Lung (tissue), 11 donors: ENCODE measurements at regions not wholly inside any gene's neighbourhood (a gene's known extent, or its start where the extent isn't known, plus 50 kb on each side); places are given as distances from the start of the nearest gene placed in this dataset.

Experiments
- ATAC-seq: fragments of 200-7000 bp; cut with Tn5 transposase; one replicate; pipeline ENCODE4 v1.9.1; 2020; ENCODE audit warnings: moderate number of reproducible peaks; ENCODE audit not compliant: insufficient read depth, low FRiP score
- DNase-seq, 3 donors: peaks; one replicate each; pipeline ENCODE4 v3.0.0-alpha.2; 2013 to 2017
- H3K27ac ChIP-seq, 2 donors: one replicate each; pipeline ENCODE4 v1.5.1; 2013; ENCODE audit warnings: mild to moderate bottlenecking in 2 of 2, moderate library complexity in 2 of 2, control low read depth in 1 of 2, inconsistent platforms in 1 of 2, low read depth in 1 of 2, low read length in 1 of 2
- H3K27me3 ChIP-seq, 3 donors: one replicate each; pipeline ENCODE4 v1.5.1; 2013; ENCODE audit warnings: low read length in 2 of 3; ENCODE audit not compliant: control insufficient read depth in 3 of 3, insufficient read depth in 3 of 3
- H3K36me3 ChIP-seq, 4 donors: one replicate each; pipeline ENCODE4 v1.5.1; 2013; ENCODE audit warnings: low read length in 4 of 4, mild to moderate bottlenecking in 1 of 4, moderate library complexity in 1 of 4; ENCODE audit not compliant: control insufficient read depth in 4 of 4, insufficient read depth in 4 of 4
- H3K4me1 ChIP-seq, 5 donors: one replicate each; pipeline ENCODE4 v1.5.1; 2013; ENCODE audit warnings: low read length in 5 of 5, mild to moderate bottlenecking in 2 of 5, moderate library complexity in 1 of 5; ENCODE audit not compliant: control insufficient read depth in 5 of 5, insufficient read depth in 5 of 5
- H3K4me3 ChIP-seq: one replicate; pipeline ENCODE4 v1.5.1; 2013; ENCODE audit warnings: mild to moderate bottlenecking, control low read depth, moderate library complexity
- H3K9ac ChIP-seq, 2 donors: one replicate each; pipeline ENCODE4 v1.5.1; 2013; ENCODE audit warnings: low read length in 2 of 2, control low read depth in 1 of 2; ENCODE audit not compliant: insufficient read depth in 1 of 2
- H3K9me3 ChIP-seq, 4 donors: one replicate each; pipeline ENCODE4 v1.5.1; 2013; ENCODE audit warnings: low read length in 3 of 4, mild to moderate bottlenecking in 1 of 4, moderate library complexity in 1 of 4; ENCODE audit not compliant: control insufficient read depth in 4 of 4, insufficient read depth in 3 of 4
- WGBS, 2 donors: extraction: QIAGEN DNeasy Blood & Tissue Kit; methylation state at CpG; one replicate each; pipeline ENCODE4 v1.1.7; 2013; 5-methylcytosine and 5-hydroxymethylcytosine counted together
- TF ChIP-seq, protein P1 (sequence below): IDR thresholded peaks from 2 replicates; pipeline ENCODE4 v1.5.1; 2012; ENCODE audit warnings: mild to moderate bottlenecking; ENCODE audit errors: control extremely low read depth, extremely low read depth
- donor health status: control.
- donor health status: control.
- donor health status: Bipolar disorder and iron deficiency.
- donor health status: healthy.
- donor health status: DM: yes; HTN: yes; CAD: no.

DNA sequence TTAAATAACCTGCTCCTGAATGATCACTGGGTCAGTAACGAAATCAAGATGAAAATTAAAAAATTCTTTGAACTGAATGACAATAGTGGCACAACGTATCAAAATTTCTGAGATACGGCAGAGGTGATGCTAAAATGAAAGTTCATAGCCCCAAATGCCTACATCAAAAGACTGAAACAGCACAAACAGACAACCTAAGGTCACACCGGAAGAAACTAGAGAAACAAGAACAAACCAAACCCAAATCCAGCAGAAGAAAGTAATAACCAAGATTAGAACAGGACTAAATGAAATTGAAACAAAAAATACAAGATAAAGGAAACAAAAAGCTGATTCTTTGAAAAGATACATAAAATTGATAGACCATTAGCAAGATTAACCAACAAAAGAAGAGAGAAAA lies 324.1 kb downstream of the RBM26 start:
- WGBS, 2 donors: 92 to 93% methylated on average over 4 of the region's 4 CpGs

DNA sequence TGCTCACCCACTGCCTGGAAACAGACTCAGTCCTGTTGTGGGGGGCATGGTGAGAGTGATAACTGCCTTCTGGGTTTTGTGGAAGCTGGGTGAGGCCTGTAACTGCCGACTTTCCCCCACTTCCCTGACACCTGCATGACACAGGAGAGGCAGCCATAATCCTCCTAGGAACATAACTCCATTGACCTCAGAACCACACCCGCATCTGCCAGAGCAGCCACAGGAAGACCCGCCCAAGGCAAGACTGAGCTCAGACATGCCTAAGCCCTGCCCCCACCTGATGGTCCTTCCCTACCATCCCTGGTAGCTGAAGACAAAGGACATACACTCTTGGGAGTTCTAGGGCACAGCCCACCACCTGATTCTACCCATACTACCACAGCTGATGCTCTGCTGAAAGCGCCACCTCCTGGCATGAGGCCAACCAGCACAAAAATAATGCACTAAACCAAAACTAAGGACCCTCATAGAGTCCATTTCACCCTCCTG lies 326.7 kb downstream of the RBM26 start:
- Histone ChIP-seq H3K9ac (no peak overlapping the region), H3K36me3 (no peaks in the 10 kb centered on the region), H3K9me3 (peaks cover 0 to 4% (median 0%) of the 10 kb centered on the region in 4 donors), H3K4me1 (no peaks in the 10 kb centered on the region), H3K4me3 (no peak overlapping the region), H3K27ac (no peak overlapping the region), H3K27me3 (no peaks in the 10 kb centered on the region)
- no peak for DNase-seq
- ATAC-seq: no peak
- 88 to 95% methylated on average over 4 of the region's 4 CpGs for WGBS, 2 donors
- TF ChIP-seq, protein P1, sequence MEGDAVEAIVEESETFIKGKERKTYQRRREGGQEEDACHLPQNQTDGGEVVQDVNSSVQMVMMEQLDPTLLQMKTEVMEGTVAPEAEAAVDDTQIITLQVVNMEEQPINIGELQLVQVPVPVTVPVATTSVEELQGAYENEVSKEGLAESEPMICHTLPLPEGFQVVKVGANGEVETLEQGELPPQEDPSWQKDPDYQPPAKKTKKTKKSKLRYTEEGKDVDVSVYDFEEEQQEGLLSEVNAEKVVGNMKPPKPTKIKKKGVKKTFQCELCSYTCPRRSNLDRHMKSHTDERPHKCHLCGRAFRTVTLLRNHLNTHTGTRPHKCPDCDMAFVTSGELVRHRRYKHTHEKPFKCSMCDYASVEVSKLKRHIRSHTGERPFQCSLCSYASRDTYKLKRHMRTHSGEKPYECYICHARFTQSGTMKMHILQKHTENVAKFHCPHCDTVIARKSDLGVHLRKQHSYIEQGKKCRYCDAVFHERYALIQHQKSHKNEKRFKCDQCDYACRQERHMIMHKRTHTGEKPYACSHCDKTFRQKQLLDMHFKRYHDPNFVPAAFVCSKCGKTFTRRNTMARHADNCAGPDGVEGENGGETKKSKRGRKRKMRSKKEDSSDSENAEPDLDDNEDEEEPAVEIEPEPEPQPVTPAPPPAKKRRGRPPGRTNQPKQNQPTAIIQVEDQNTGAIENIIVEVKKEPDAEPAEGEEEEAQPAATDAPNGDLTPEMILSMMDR: no peak

More for the DNA sequence above, 324.1 kb downstream of the RBM26 start:
- TF ChIP-seq, protein P1: no peak
- no peak overlapping the region for H3K4me3 ChIP-seq
- no peaks in the 10 kb centered on the region for H3K36me3 ChIP-seq
- H3K27me3 ChIP-seq: no peaks in the 10 kb centered on the region
- H3K4me1 ChIP-seq: no peaks in the 10 kb centered on the region
- no peak overlapping the region for H3K9ac ChIP-seq
- no peak for DNase-seq
- peaks cover 0 to 4% (median 0%) of the 10 kb centered on the region in 4 donors for H3K9me3 ChIP-seq
- no peak overlapping the region for H3K27ac ChIP-seq
- no peak for ATAC-seq

- Histone ChIP-seq H3K4me3 (no peak overlapping the region), H3K4me1 (no peaks in the 10 kb centered on the region), H3K27ac (no peak overlapping the region), H3K9ac (no peak overlapping the region), H3K36me3 (no peaks in the 10 kb centered on the region), H3K9me3 (peaks cover 0 to 4% (median 0%) of the 10 kb centered on the region in 4 donors), H3K27me3 (no peaks in the 10 kb centered on the region)
- no peak for DNase-seq
- TF ChIP-seq, protein P1: no peak
- no peak for ATAC-seq
These were observed 330.4 kb downstream of the RBM26 start for GRCh38 chr13:79075703-79076102.

GRCh38 chr13:79070343-79070974 lies 335.6 kb downstream of the RBM26 start:
- no peak for ATAC-seq
- Histone ChIP-seq H3K27me3 (no peaks in the 10 kb centered on the region), H3K4me3 (no peak overlapping the region), H3K9ac (no peak overlapping the region), H3K27ac (no peak overlapping the region), H3K9me3 (no peaks in the 10 kb centered on the region), H3K36me3 (no peaks in the 10 kb centered on the region), H3K4me1 (no peaks in the 10 kb centered on the region)
- WGBS, 2 donors: 58 to 74% methylated on average over 4 of the region's 4 CpGs
- TF ChIP-seq, protein P1: no peak
- no peak for DNase-seq
